ENCODE measurements at regions not wholly inside any gene's neighbourhood (a gene's known extent, or its start where the extent isn't known, plus 50 kb on each side); places are given as distances from the start of the nearest gene placed in this dataset.

DNA sequence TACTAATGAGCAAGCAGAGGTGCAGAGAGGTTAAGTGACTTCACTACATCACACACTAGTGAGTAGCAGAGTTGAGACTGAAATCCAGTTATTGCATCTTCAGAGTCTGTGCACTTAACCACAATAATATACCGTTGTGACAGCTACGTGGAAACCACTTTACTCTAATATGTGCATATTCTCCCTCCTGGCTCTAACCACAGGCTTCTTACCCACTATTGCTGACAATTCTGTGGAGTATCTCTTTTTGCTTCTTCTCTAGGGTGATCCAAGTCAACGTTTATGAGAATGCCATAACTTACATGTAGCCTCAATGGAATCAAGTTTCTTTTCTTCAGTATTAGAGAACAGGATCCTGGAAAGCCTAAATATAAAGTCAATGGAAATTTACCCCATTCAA, 64.2 kb upstream of the MEOX2 start:
- TF ChIP-seq GATA1 (IDR thresholded peaks at IDR 0.05; ENCODE audit: low read depth, low read length) (no peak), POLR2A (IDR thresholded peaks at IDR 0.05; ENCODE audit: low read length) (no peak)
- no peak for DNase-seq

GRCh38 chr7:15749631-15750030, 63.1 kb upstream of the MEOX2 start:
- DNase-seq: no peak
- TF ChIP-seq POLR2A (IDR thresholded peaks at IDR 0.05; ENCODE audit: low read length) (no peak), GATA1 (IDR thresholded peaks at IDR 0.05; ENCODE audit: low read depth, low read length) (no peak)

DNA sequence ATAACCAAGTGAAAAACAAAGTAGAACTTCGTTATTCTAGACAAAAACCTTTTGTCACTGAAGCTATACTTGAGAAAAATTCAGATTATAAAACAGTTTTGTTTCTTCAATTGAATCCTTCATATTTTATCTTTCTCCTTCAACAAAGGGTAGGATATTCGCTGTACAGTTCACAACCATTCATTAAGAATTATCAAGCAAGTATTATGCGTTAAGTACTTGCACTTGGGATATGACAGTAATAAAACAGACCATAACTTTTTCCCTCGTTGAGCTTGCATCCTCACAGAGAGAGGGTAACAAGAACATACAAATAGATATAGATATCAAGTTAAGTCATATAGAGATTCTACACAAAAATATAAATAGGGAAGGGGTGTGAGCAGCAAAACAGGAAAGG, 61.2 kb upstream of the MEOX2 start:
- TF ChIP-seq GATA1 (IDR thresholded peaks at IDR 0.05; ENCODE audit: low read depth, low read length) (no peak), POLR2A (IDR thresholded peaks at IDR 0.05; ENCODE audit: low read length) (no peak)
- no peak for DNase-seq

DNA sequence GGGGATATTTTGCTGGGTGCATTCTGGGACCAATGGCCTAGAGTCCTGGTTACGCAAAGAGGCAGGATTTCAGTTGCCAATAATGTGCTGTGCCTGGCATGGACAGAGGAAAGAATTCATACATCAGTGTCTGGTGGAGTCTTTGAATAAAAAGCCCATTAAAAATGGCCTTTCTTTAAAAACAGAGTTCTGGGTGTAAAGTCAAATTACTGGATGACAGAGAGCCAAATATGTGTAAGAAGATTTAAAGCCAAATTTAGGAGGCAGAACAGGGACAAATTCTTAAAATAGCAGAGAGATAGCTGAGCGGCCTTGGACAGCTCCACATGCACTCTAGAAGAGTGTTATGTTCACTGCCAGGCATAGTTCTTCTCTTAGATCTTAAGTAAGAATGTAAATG, 60.8 kb upstream of the MEOX2 start:
- TF ChIP-seq POLR2A (IDR thresholded peaks at IDR 0.05; ENCODE audit: low read length): no peak
- no peak for TF ChIP-seq GATA1 (IDR thresholded peaks at IDR 0.05; ENCODE audit: low read depth, low read length)
- no peak for DNase-seq

DNA sequence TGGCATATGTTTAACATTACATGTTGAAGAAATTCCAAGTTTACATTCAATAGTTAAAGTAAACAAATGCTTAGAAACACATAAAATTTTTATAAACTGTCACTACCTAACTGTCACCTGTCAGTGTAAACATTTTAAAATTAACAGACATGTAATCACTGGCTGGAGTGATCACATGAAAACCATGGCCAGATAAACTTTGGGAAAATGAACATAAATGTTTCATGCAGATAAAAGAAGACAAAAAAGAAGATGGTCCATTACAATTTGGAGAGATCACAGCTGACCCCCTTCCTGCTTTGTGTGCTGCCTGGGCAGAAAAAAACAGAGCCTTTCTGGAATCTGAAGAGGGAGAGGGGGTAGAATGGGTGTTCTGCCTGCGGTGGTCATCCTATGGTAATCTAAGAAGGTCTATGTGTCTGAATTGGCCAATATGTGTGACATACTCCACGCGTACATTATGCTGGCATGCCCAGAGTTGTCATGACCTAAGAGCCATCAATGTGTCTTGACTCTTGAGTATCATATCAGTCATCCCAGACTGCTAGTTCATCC, 57.5 kb upstream of the MEOX2 start:
- no peak for DNase-seq
- TF ChIP-seq POLR2A (IDR thresholded peaks at IDR 0.05; ENCODE audit: low read length): no peak
- no peak for TF ChIP-seq GATA1 (IDR thresholded peaks at IDR 0.05; ENCODE audit: low read depth, low read length)

GRCh38 chr7:15737601-15738000, 51.1 kb upstream of the MEOX2 start:
- TF ChIP-seq POLR2A (IDR thresholded peaks at IDR 0.05; ENCODE audit: low read length) (no peak), GATA1 (IDR thresholded peaks at IDR 0.05; ENCODE audit: low read depth, low read length) (no peak)
- no peak for DNase-seq
